ENCODE measurements at regions not wholly inside any gene's neighbourhood (a gene's known extent, or its start where the extent isn't known, plus 50 kb on each side); places are given as distances from the start of the nearest gene placed in this dataset.

DNA sequence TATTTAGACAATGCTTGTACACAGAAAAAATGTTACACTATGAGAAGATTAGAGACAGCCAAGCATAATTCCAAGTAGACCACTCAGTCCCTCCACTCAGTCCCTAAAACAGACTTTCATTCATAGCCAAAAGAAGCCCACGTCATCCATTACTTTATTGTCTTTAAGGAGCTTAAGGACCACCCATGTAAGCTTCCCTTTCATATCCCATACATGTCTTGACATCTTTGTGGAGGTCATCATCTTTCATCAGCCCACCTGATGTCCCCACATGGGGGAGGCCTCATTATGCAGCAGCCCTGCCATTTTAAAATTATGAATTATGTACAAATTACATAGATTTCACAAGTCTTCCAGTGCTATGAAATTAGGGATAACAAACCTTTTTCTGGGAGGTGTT, 92.6 kb upstream of the PALMD start:
- TF ChIP-seq CTCF (IDR thresholded peaks at IDR 0.05) (no peak), POLR2A (IDR thresholded peaks at IDR 0.05) (no peak)

All from gastroesophageal sphincter (tissue), 3 donors.